Neural progenitor cell (in vitro differentiated cells): ENCODE measurements at regions not wholly inside any gene's neighbourhood (a gene's known extent, or its start where the extent isn't known, plus 50 kb on each side); places are given as distances from the start of the nearest gene placed in this dataset.

Experiments
- DNase-seq: peaks from one replicate; pipeline ENCODE4 v3.0.0-alpha.2; 2016; ENCODE audit warnings: low spot score
- H2AFZ ChIP-seq: fragments of 200-600 bp; sonication (generic); replicated peaks from 2 replicates; pipeline ENCODE4 v1.6.1; 2016; ENCODE audit warnings: antibody characterized with exemption
- H3F3A ChIP-seq: fragments of 200-600 bp; sonication (generic); 2 replicates; pipeline ENCODE4 v1.6.1; 2016; ENCODE audit warnings: antibody characterized with exemption, low read depth
- H3K27ac ChIP-seq: fragments of 200-600 bp; sonication (generic); 2 replicates; pipeline ENCODE4 v1.5.1; 2016; ENCODE audit warnings: mild to moderate bottlenecking
- H3K27me3 ChIP-seq: fragments of 200-600 bp; sonication (generic); 2 replicates; pipeline ENCODE4 v1.6.1; 2016; ENCODE audit warnings: mild to moderate bottlenecking, moderate library complexity
- H3K36me3 ChIP-seq: fragments of 200-600 bp; sonication (generic); 2 replicates; pipeline ENCODE4 v1.5.1; 2016
- H3K4me1 ChIP-seq: fragments of 200-600 bp; sonication (generic); 2 replicates; pipeline ENCODE4 v1.6.1; 2016; ENCODE audit warnings: mixed run types
- H3K4me2 ChIP-seq: fragments of 200-600 bp; sonication (generic); 2 replicates; pipeline ENCODE4 v1.6.1; 2016
- H3K4me3 ChIP-seq: fragments of 200-600 bp; sonication (generic); 2 replicates; pipeline ENCODE4 v1.5.1; 2016
- H3K79me2 ChIP-seq: fragments of 200-600 bp; sonication (generic); 2 replicates; pipeline ENCODE4 v1.6.1; 2016; ENCODE audit warnings: low read depth
- H3K9ac ChIP-seq: fragments of 200-600 bp; sonication (generic); 2 replicates; pipeline ENCODE4 v1.6.1; 2016
- H3K9me3 ChIP-seq: fragments of 200-600 bp; sonication (generic); 2 replicates; pipeline ENCODE4 v1.5.1; 2016; ENCODE audit warnings: low read depth
- H4K20me1 ChIP-seq: fragments of 200-600 bp; sonication (generic); 2 replicates; pipeline ENCODE4 v1.6.1; 2016; ENCODE audit warnings: low read depth
- H3K27ac Mint-ChIP-seq: 3 replicates; pipeline ENCODE4 v1.8.0; 2021; ENCODE audit warnings: mixed read lengths
- H3K27me3 Mint-ChIP-seq: 2 replicates; pipeline ENCODE4 v1.8.0; 2022; ENCODE audit warnings: low read depth, mild to moderate bottlenecking, inconsistent platforms, moderate library complexity, mixed read lengths; ENCODE audit not compliant: insufficient read depth
- H3K36me3 Mint-ChIP-seq: 3 replicates; pipeline ENCODE4 v1.8.0; 2021; ENCODE audit warnings: mixed read lengths
- H3K4me1 Mint-ChIP-seq: 3 replicates; pipeline ENCODE4 v1.8.0; 2021; ENCODE audit warnings: mixed read lengths
- H3K4me3 Mint-ChIP-seq: 3 replicates; pipeline ENCODE4 v1.8.0; 2021; ENCODE audit warnings: mild to moderate bottlenecking, moderate library complexity, mixed read lengths
- H3K9me3 Mint-ChIP-seq: 3 replicates; pipeline ENCODE4 v1.8.0; 2020; ENCODE audit warnings: mixed read lengths
- CTCF ChIP-seq: fragments of 200-600 bp; sonication (generic); IDR thresholded peaks from 2 replicates; pipeline ENCODE4 v1.5.1; 2017; ENCODE audit warnings: antibody characterized with exemption, mild to moderate bottlenecking
- EZH2 ChIP-seq: fragments of 200-600 bp; sonication (generic); IDR thresholded peaks from 2 replicates; pipeline ENCODE4 v1.6.1; 2017; ENCODE audit warnings: antibody characterized with exemption, mild to moderate bottlenecking, moderate library complexity
- EZH2phosphoT487 ChIP-seq: fragments of 200-600 bp; sonication (generic); IDR thresholded peaks from 2 replicates; pipeline ENCODE4 v1.6.1; 2017; ENCODE audit warnings: antibody characterized with exemption

- Histone ChIP-seq H3K36me3 (no peaks in the 10 kb centered on the region), H3K9me3 (no peaks in the 10 kb centered on the region), H3K27me3 (no peaks in the 10 kb centered on the region), H3K4me2 (no peak overlapping the region), H2AFZ (no peak overlapping the region), H3K4me1 (no peaks in the 10 kb centered on the region), H3F3A (no peaks in the 10 kb centered on the region), H3K9ac (no peak overlapping the region), H4K20me1 (no peaks in the 10 kb centered on the region), H3K79me2 (no peaks in the 10 kb centered on the region), H3K27ac (no peak overlapping the region), H3K4me3 (no peak overlapping the region)
- no peaks in the 10 kb centered on the region for H3K9me3 Mint-ChIP-seq
- H3K4me3 Mint-ChIP-seq: no peak overlapping the region
- DNase-seq: no peak
- no peaks in the 10 kb centered on the region for H3K36me3 Mint-ChIP-seq
- no peak overlapping the region for H3K27ac Mint-ChIP-seq
- H3K4me1 Mint-ChIP-seq: no peaks in the 10 kb centered on the region
- TF ChIP-seq EZH2phosphoT487: no peak
- no peak for TF ChIP-seq EZH2
- no peak for TF ChIP-seq CTCF
- no peaks in the 10 kb centered on the region for H3K27me3 Mint-ChIP-seq
Observed at GRCh38 chr5:88518131-88519016, 249.7 kb upstream of the TMEM161B start.

- TF ChIP-seq CTCF: no peak
- no peak for TF ChIP-seq EZH2
- TF ChIP-seq EZH2phosphoT487: no peak
Observed at GRCh38 chr5:88515881-88516819, 247.5 kb upstream of the TMEM161B start.

GRCh38 chr5:88515068-88515467 is 246.4 kb upstream of the TMEM161B start:
- no peaks in the 10 kb centered on the region for H3K79me2 ChIP-seq
- no peaks in the 10 kb centered on the region for H4K20me1 ChIP-seq
- H3K27ac ChIP-seq: no peak overlapping the region
- Mint-ChIP-seq H3K4me3 (no peak overlapping the region), H3K9me3 (no peaks in the 10 kb centered on the region), H3K27ac (no peak overlapping the region), H3K36me3 (no peaks in the 10 kb centered on the region), H3K27me3 (no peaks in the 10 kb centered on the region), H3K4me1 (no peaks in the 10 kb centered on the region)
- no peaks in the 10 kb centered on the region for H3K27me3 ChIP-seq
- H3F3A ChIP-seq: no peaks in the 10 kb centered on the region
- H2AFZ ChIP-seq: no peak overlapping the region
- DNase-seq: no peak
- no peaks in the 10 kb centered on the region for H3K36me3 ChIP-seq
- no peak overlapping the region for H3K9ac ChIP-seq
- H3K9me3 ChIP-seq: no peaks in the 10 kb centered on the region
- no peak overlapping the region for H3K4me3 ChIP-seq
- H3K4me1 ChIP-seq: no peaks in the 10 kb centered on the region
- H3K4me2 ChIP-seq: no peak overlapping the region
- TF ChIP-seq EZH2phosphoT487 (no peak), EZH2 (no peak), CTCF (no peak)

More at GRCh38 chr5:88515881-88516819, 247.5 kb upstream of the TMEM161B start:
- DNase-seq: no peak
- no peak overlapping the region for H3K4me2 ChIP-seq
- no peaks in the 10 kb centered on the region for H3K9me3 ChIP-seq
- H3K9ac ChIP-seq: no peak overlapping the region
- no peak overlapping the region for H3K4me3 ChIP-seq
- H3K79me2 ChIP-seq: no peaks in the 10 kb centered on the region
- H3K27me3 ChIP-seq: no peaks in the 10 kb centered on the region
- Mint-ChIP-seq H3K9me3 (no peaks in the 10 kb centered on the region), H3K4me3 (no peak overlapping the region), H3K36me3 (no peaks in the 10 kb centered on the region), H3K27ac (no peak overlapping the region), H3K4me1 (no peaks in the 10 kb centered on the region), H3K27me3 (no peaks in the 10 kb centered on the region)
- no peaks in the 10 kb centered on the region for H3K36me3 ChIP-seq
- H3K4me1 ChIP-seq: no peaks in the 10 kb centered on the region
- H3K27ac ChIP-seq: no peak overlapping the region
- no peaks in the 10 kb centered on the region for H4K20me1 ChIP-seq
- H3F3A ChIP-seq: no peaks in the 10 kb centered on the region
- no peak overlapping the region for H2AFZ ChIP-seq
